ENCODE measurements at regions not wholly inside any gene's neighbourhood (a gene's known extent, or its start where the extent isn't known, plus 50 kb on each side); places are given as distances from the start of the nearest gene placed in this dataset.

- TF ChIP-seq AFF4 (CRISPR knock-in tag; IDR thresholded peaks at IDR 0.05) (no peak), ZNF550 (CRISPR knock-in tag; IDR thresholded peaks at IDR 0.05; ENCODE audit: borderline replicate concordance) (no peak), U2AF2 (IDR thresholded peaks at IDR 0.05; ENCODE audit: low read depth, low read length) (no peak), ZNF720 (CRISPR knock-in tag; IDR thresholded peaks at IDR 0.05) (no peak), ZNF740 (CRISPR knock-in tag; IDR thresholded peaks at IDR 0.05) (no peak), HOMEZ (CRISPR knock-in tag; IDR thresholded peaks at IDR 0.05; ENCODE audit: low read depth) (no peak), ETV5 (CRISPR knock-in tag; IDR thresholded peaks at IDR 0.05; ENCODE audit: borderline replicate concordance) (no peak)
These were observed 1197.5 kb upstream of the CDH18 start (continued) for GRCh38 chr5:21185536-21185935.

GRCh38 chr5:21184581-21184980, 1196.6 kb upstream of the CDH18 start:
- Histone ChIP-seq H3K4me3 (replicated peaks in 1 of 3; ENCODE audit: insufficient read depth in 1 of 3, low read depth in 2 of 3, low read length in 3 of 3) (no peak overlapping the region), H3K36me3 (replicated peaks in 1 of 2; ENCODE audit: control insufficient read depth in 1 of 2, insufficient read depth in 2 of 2, low read length in 2 of 2) (no peaks in the 10 kb centered on the region), H3K27me3 (ENCODE audit: control insufficient read depth in 1 of 2, insufficient read depth in 2 of 2, low read length in 2 of 2) (no peaks in the 10 kb centered on the region), H3K4me1 (ENCODE audit: insufficient read depth, low read length) (peaks cover 11% of the 10 kb centered on the region), H4K20me1 (ENCODE audit: insufficient read depth, low read length) (no peaks in the 10 kb centered on the region), H3K79me2 (ENCODE audit: insufficient read depth, low read length) (no peaks in the 10 kb centered on the region), H3K9me3 (ENCODE audit: low read length) (no peaks in the 10 kb centered on the region), H3K27ac (ENCODE audit: extremely low read length, insufficient read depth, low read length) (no peak overlapping the region), H2AFZ (ENCODE audit: low read length) (no peak overlapping the region), H3K9ac (ENCODE audit: insufficient read depth, low read depth, low read length) (no peak overlapping the region), H3K4me2 (ENCODE audit: low read depth, low read length) (no peak overlapping the region)
- TF ChIP-seq ZNF607 (CRISPR knock-in tag; IDR thresholded peaks at IDR 0.05; ENCODE audit: borderline replicate concordance) (no peak), MAFK (conservative IDR thresholded peaks at IDR 0.05 in 1 of 2, IDR thresholded peaks at IDR 0.05 in 1 of 2; ENCODE audit: low read length in 2 of 2) (no peak), GABPB1 (CRISPR knock-in tag; IDR thresholded peaks at IDR 0.05) (no peak), ZNF546 (CRISPR knock-in tag; conservative IDR thresholded peaks at IDR 0.05) (no peak), ZNF614 (CRISPR knock-in tag; IDR thresholded peaks at IDR 0.05; ENCODE audit: borderline replicate concordance) (no peak), ZNF615 (CRISPR knock-in tag; IDR thresholded peaks at IDR 0.05; ENCODE audit: borderline replicate concordance) (no peak), HNRNPH1 (optimal IDR thresholded peaks at IDR 0.05; ENCODE audit: low read depth, low read length) (no peak), ZNF136 (CRISPR knock-in tag; IDR thresholded peaks at IDR 0.05; ENCODE audit: low read depth) (no peak), ZNF776 (CRISPR knock-in tag; IDR thresholded peaks at IDR 0.05) (no peak), ARID3A (IDR thresholded peaks at IDR 0.05; ENCODE audit: low read depth, low read length) (no peak)
- BruUV-seq (replicated peaks) = no TSS peak
- in situ Hi-C loops (cut with HindIII; ENCODE audit: extremely low pct_ligation_motif_present, low pct_unique_long_range_greater_than_20kb) = no loop called here
- intact Hi-C loops (cut with micrococcal nuclease; ENCODE audit: unreplicated experiment) = no loop called here
- ChIA-PET CTCF (ENCODE audit: low intra/inter-chr PET ratio, low total read pairs) (no interaction called here), POLR2A (no interaction called here)
- 48% methylated on average over 4 of the region's 4 CpGs for WGBS (ENCODE audit: low lambda C conversion rate)
- ATAC-seq = no peak
- no peak for DNase-seq (ENCODE audit: low spot score)
- FAIRE-seq = no peak
